ENCODE measurements at regions not wholly inside any gene's neighbourhood (a gene's known extent, or its start where the extent isn't known, plus 50 kb on each side); places are given as distances from the start of the nearest gene placed in this dataset.

GRCh38 chr14:82501554-82501953 is 967.9 kb upstream of the SEL1L start:
- TF ChIP-seq POLR2AphosphoS5 (IDR thresholded peaks at IDR 0.05) (no peak), EP300 (IDR thresholded peaks at IDR 0.05) (no peak)
- TF ChIP-seq, protein P1, sequence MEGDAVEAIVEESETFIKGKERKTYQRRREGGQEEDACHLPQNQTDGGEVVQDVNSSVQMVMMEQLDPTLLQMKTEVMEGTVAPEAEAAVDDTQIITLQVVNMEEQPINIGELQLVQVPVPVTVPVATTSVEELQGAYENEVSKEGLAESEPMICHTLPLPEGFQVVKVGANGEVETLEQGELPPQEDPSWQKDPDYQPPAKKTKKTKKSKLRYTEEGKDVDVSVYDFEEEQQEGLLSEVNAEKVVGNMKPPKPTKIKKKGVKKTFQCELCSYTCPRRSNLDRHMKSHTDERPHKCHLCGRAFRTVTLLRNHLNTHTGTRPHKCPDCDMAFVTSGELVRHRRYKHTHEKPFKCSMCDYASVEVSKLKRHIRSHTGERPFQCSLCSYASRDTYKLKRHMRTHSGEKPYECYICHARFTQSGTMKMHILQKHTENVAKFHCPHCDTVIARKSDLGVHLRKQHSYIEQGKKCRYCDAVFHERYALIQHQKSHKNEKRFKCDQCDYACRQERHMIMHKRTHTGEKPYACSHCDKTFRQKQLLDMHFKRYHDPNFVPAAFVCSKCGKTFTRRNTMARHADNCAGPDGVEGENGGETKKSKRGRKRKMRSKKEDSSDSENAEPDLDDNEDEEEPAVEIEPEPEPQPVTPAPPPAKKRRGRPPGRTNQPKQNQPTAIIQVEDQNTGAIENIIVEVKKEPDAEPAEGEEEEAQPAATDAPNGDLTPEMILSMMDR (IDR thresholded peaks at IDR 0.05): no peak

Measured in sigmoid colon (tissue), 4 donors.